ENCODE measurements at regions not wholly inside any gene's neighbourhood (a gene's known extent, or its start where the extent isn't known, plus 50 kb on each side); places are given as distances from the start of the nearest gene placed in this dataset.

- Histone ChIP-seq H3K36me3 (ENCODE audit: control insufficient read depth, insufficient read depth, low read length) (no peaks in the 10 kb centered on the region), H3K79me2 (ENCODE audit: control insufficient read depth, insufficient read depth, low read length) (no peaks in the 10 kb centered on the region), H2AFZ (ENCODE audit: low read length) (no peak overlapping the region), H3K9ac (ENCODE audit: insufficient read depth, low read length) (no peak overlapping the region), H3K27me3 (ENCODE audit: control insufficient read depth, insufficient read depth, low read length) (no peaks in the 10 kb centered on the region), H3K4me3 (replicated peaks in 1 of 4; ENCODE audit: control extremely low read depth in 1 of 4, insufficient read depth in 1 of 4, low read depth in 3 of 4, low read length in 4 of 4) (no peak overlapping the region), H4K20me1 (ENCODE audit: control insufficient read depth, extremely low read depth, insufficient read depth, low read length) (no peaks in the 10 kb centered on the region), H3K4me1 (ENCODE audit: control insufficient read depth, extremely low read depth, insufficient read depth, low read length) (no peaks in the 10 kb centered on the region), H3K4me2 (ENCODE audit: extremely low read depth, insufficient read depth, low read length) (no peak overlapping the region), H3K9me3 (ENCODE audit: control insufficient read depth, insufficient read depth, low read depth, low read length) (no peaks in the 10 kb centered on the region), H3K27ac (ENCODE audit: insufficient read depth, low read length) (no peak overlapping the region)
- no peak for DNase-seq (ENCODE audit: low read depth in 2 of 2)
- TF ChIP-seq EZH2 (IDR thresholded peaks at IDR 0.05; ENCODE audit: low read length, missing control alignments) (no peak), CTCF (conservative IDR thresholded peaks at IDR 0.05 in 1 of 2, IDR thresholded peaks at IDR 0.05 in 1 of 2; ENCODE audit: low read depth in 1 of 2, low read length in 2 of 2) (no peak)
Measured at GRCh38 chr4:30783751-30784150, 63.6 kb downstream of the PCDH7 start.

GRCh38 chr4:30789219-30789671 is 69.1 kb downstream of the PCDH7 start:
- Histone ChIP-seq H3K27me3 (ENCODE audit: control insufficient read depth, insufficient read depth, low read length) (no peaks in the 10 kb centered on the region), H3K4me1 (ENCODE audit: control insufficient read depth, extremely low read depth, insufficient read depth, low read length) (no peaks in the 10 kb centered on the region), H3K79me2 (ENCODE audit: control insufficient read depth, insufficient read depth, low read length) (no peaks in the 10 kb centered on the region), H2AFZ (ENCODE audit: low read length) (no peak overlapping the region), H3K9ac (ENCODE audit: insufficient read depth, low read length) (no peak overlapping the region), H3K36me3 (ENCODE audit: control insufficient read depth, insufficient read depth, low read length) (no peaks in the 10 kb centered on the region), H3K27ac (ENCODE audit: insufficient read depth, low read length) (no peak overlapping the region), H3K4me2 (ENCODE audit: extremely low read depth, insufficient read depth, low read length) (no peak overlapping the region), H3K4me3 (replicated peaks in 1 of 4; ENCODE audit: control extremely low read depth in 1 of 4, insufficient read depth in 1 of 4, low read depth in 3 of 4, low read length in 4 of 4) (no peak overlapping the region), H3K9me3 (ENCODE audit: control insufficient read depth, insufficient read depth, low read depth, low read length) (no peaks in the 10 kb centered on the region), H4K20me1 (ENCODE audit: control insufficient read depth, extremely low read depth, insufficient read depth, low read length) (no peaks in the 10 kb centered on the region)
- no peak for DNase-seq (ENCODE audit: low read depth in 2 of 2)
- no peak for TF ChIP-seq EZH2 (IDR thresholded peaks at IDR 0.05; ENCODE audit: low read length, missing control alignments)
- no peak for TF ChIP-seq CTCF (conservative IDR thresholded peaks at IDR 0.05 in 1 of 2, IDR thresholded peaks at IDR 0.05 in 1 of 2; ENCODE audit: low read depth in 1 of 2, low read length in 2 of 2)

- H3K79me2 ChIP-seq (ENCODE audit: control insufficient read depth, insufficient read depth, low read length) = no peaks in the 10 kb centered on the region
- DNase-seq (ENCODE audit: low read depth in 2 of 2) = no peak
- no peak for TF ChIP-seq EZH2 (IDR thresholded peaks at IDR 0.05; ENCODE audit: low read length, missing control alignments)
- no peak for TF ChIP-seq CTCF (conservative IDR thresholded peaks at IDR 0.05 in 1 of 2, IDR thresholded peaks at IDR 0.05 in 1 of 2; ENCODE audit: low read depth in 1 of 2, low read length in 2 of 2)
- no peak overlapping the region for H3K4me3 ChIP-seq (replicated peaks in 1 of 4; ENCODE audit: control extremely low read depth in 1 of 4, insufficient read depth in 1 of 4, low read depth in 3 of 4, low read length in 4 of 4)
- no peak overlapping the region for H3K9ac ChIP-seq (ENCODE audit: insufficient read depth, low read length)
- H3K27me3 ChIP-seq (ENCODE audit: control insufficient read depth, insufficient read depth, low read length) = no peaks in the 10 kb centered on the region
- no peaks in the 10 kb centered on the region for H3K4me1 ChIP-seq (ENCODE audit: control insufficient read depth, extremely low read depth, insufficient read depth, low read length)
- H3K4me2 ChIP-seq (ENCODE audit: extremely low read depth, insufficient read depth, low read length) = no peak overlapping the region
- no peaks in the 10 kb centered on the region for H4K20me1 ChIP-seq (ENCODE audit: control insufficient read depth, extremely low read depth, insufficient read depth, low read length)
- no peak overlapping the region for H3K27ac ChIP-seq (ENCODE audit: insufficient read depth, low read length)
- no peak overlapping the region for H2AFZ ChIP-seq (ENCODE audit: low read length)
- no peaks in the 10 kb centered on the region for H3K36me3 ChIP-seq (ENCODE audit: control insufficient read depth, insufficient read depth, low read length)
- H3K9me3 ChIP-seq (ENCODE audit: control insufficient read depth, insufficient read depth, low read depth, low read length) = no peaks in the 10 kb centered on the region
Measured at GRCh38 chr4:30790123-30790522, 70.0 kb downstream of the PCDH7 start.

All from fibroblast of lung (primary cell).